A673 (cell line): ENCODE measurements at regions not wholly inside any gene's neighbourhood (a gene's known extent, or its start where the extent isn't known, plus 50 kb on each side); places are given as distances from the start of the nearest gene placed in this dataset.

ENCODE experiments used
- CTCF ChIP-seq: fragments of 300-800, 200-600 bp; sonication (generic); conservative IDR thresholded peaks from 2 replicates; pipeline ENCODE4 v1.5.1; 2017; ENCODE audit warnings: low read depth, mild to moderate bottlenecking, antibody characterized with exemption, low read length, moderate library complexity, mixed read lengths
- EZH2 ChIP-seq: fragments of 200-600 bp; sonication (generic); IDR thresholded peaks from 2 replicates; pipeline ENCODE4 v1.6.1; 2017; ENCODE audit warnings: borderline replicate concordance, low read depth, mild to moderate bottlenecking, mixed read lengths, antibody characterized with exemption, low read length; ENCODE audit not compliant: poor library complexity, severe bottlenecking

- TF ChIP-seq CTCF (no peak), EZH2 (no peak)
Observed at GRCh38 chr5:67657055-67657454, 460.5 kb upstream of the CD180 start.
